B cell (primary cell): ENCODE measurements at regions not wholly inside any gene's neighbourhood (a gene's known extent, or its start where the extent isn't known, plus 50 kb on each side); places are given as distances from the start of the nearest gene placed in this dataset.

ENCODE experiments used
- ATAC-seq: fragments of 200-7000 bp; cut with Tn5 transposase; one replicate; pipeline ENCODE4 v1.10.0; 2021; ENCODE audit warnings: low read depth, mild to moderate bottlenecking, moderate number of reproducible peaks, moderate library complexity
- CTCF ChIA-PET: fragments of 350-600 bp; sonication (Branson Sonifier 250); formaldehyde crosslinking; loops from one replicate; lab custom pipeline; 2021; ENCODE audit warnings: antibody characterized with exemption, inconsistent platforms; lab: Charles Lee
- POLR2A ChIA-PET: fragments of 350-600 bp; sonication (Branson Sonifier 250); formaldehyde crosslinking; loops from one replicate; lab custom pipeline; 2021; ENCODE audit warnings: antibody characterized with exemption; lab: Charles Lee
- DNase-seq: peaks from one replicate; pipeline ENCODE4 v3.0.0; 2013
- H2AFZ ChIP-seq: 2 replicates; pipeline ENCODE4 v1.6.1; 2012; ENCODE audit warnings: mild to moderate bottlenecking, low read depth, low read length; ENCODE audit not compliant: insufficient read depth, poor library complexity, severe bottlenecking
- H3K27ac ChIP-seq, 2 donors: 1 replicate in 1 of 2; 2 replicates in 1 of 2; pipeline ENCODE4 v1.5.1; 2012 to 2013; ENCODE audit warnings: low read length in 2 of 2, mild to moderate bottlenecking in 2 of 2, moderate library complexity in 1 of 2
- H3K27me3 ChIP-seq, 4 experiments: fragments of 200-600 bp in 1 of 4; sonication (generic) in 1 of 4; replicated peaks in 1 of 4; 1 replicate in 2 of 4; 2 replicates in 2 of 4; pipeline versions ENCODE4 v1.6.1 to v1.7.0; 2013 to 2016; ENCODE audit warnings: low read length in 3 of 4, mild to moderate bottlenecking in 2 of 4, mixed read lengths in 1 of 4, moderate library complexity in 1 of 4; ENCODE audit not compliant: insufficient read depth in 4 of 4, control insufficient read depth in 3 of 4; ENCODE audit errors: control extremely low read depth in 1 of 4
- H3K36me3 ChIP-seq, 2 experiments: replicated peaks in 1 of 2; 1 replicate in 1 of 2; 2 replicates in 1 of 2; pipeline versions ENCODE4 v1.6.1 to v1.7.1; 2013; ENCODE audit warnings: low read length in 1 of 2; ENCODE audit not compliant: insufficient read depth in 2 of 2, control insufficient read depth in 1 of 2; ENCODE audit errors: control extremely low read depth in 1 of 2, extremely low read depth in 1 of 2
- H3K4me1 ChIP-seq, 2 donors: fragments of 200-600 bp in 1 of 2; sonication (generic) in 1 of 2; 1 replicate in 1 of 2; 2 replicates in 1 of 2; pipeline versions ENCODE4 v1.5.1 to v1.6.1; 2013 to 2017; ENCODE audit warnings: low read length in 2 of 2; ENCODE audit not compliant: control insufficient read depth in 2 of 2, insufficient read depth in 2 of 2
- H3K4me2 ChIP-seq: replicated peaks from 2 replicates; pipeline ENCODE3; 2012; ENCODE audit warnings: mild to moderate bottlenecking, low read depth, low read length; ENCODE audit not compliant: poor library complexity, severe bottlenecking
- H3K4me3 ChIP-seq, 5 experiments: fragments of 200-600 bp in 1 of 5; sonication (generic) in 1 of 5; 1 replicate in 3 of 5; 2 replicates in 2 of 5; pipeline versions ENCODE4 v1.5.1 to v1.7.0; 2011 to 2016; ENCODE audit warnings: low read length in 4 of 5, mild to moderate bottlenecking in 4 of 5, low read depth in 2 of 5, control low read depth in 1 of 5, moderate library complexity in 1 of 5; ENCODE audit not compliant: insufficient read depth in 1 of 5; ENCODE audit errors: control extremely low read depth in 1 of 5, extremely low read depth in 1 of 5
- H3K79me2 ChIP-seq: fragments of 200-600 bp; sonication (generic); one replicate; pipeline ENCODE4 v1.6.0; 2016; ENCODE audit warnings: low read length; ENCODE audit not compliant: control insufficient read depth, insufficient read depth
- H3K9ac ChIP-seq: fragments of 200-600 bp; sonication (generic); 2 replicates; pipeline ENCODE4 v1.6.1; 2017; ENCODE audit warnings: mild to moderate bottlenecking, low read length, moderate library complexity
- H3K9me3 ChIP-seq, 3 donors: one replicate each; pipeline versions ENCODE4 v1.6.1 to v1.7.1; 2013; ENCODE audit warnings: low read length in 2 of 3; ENCODE audit not compliant: control insufficient read depth in 2 of 3, insufficient read depth in 1 of 3; ENCODE audit errors: control extremely low read depth in 1 of 3
- H4K20me1 ChIP-seq: 2 replicates; pipeline ENCODE4 v1.6.0; 2012; ENCODE audit warnings: mild to moderate bottlenecking, low read length; ENCODE audit not compliant: insufficient read depth, control insufficient read depth, poor library complexity, severe bottlenecking
- H3K27ac Mint-ChIP-seq: one replicate; pipeline ENCODE4 v1.8.0; 2021; ENCODE audit warnings: mixed read lengths
- H3K27me3 Mint-ChIP-seq: one replicate; pipeline ENCODE4 v1.8.0; 2021; ENCODE audit warnings: mixed read lengths
- H3K4me1 Mint-ChIP-seq: one replicate; pipeline ENCODE4 v1.8.0; 2021; ENCODE audit warnings: mixed read lengths
- H3K4me3 Mint-ChIP-seq: one replicate; pipeline ENCODE4 v1.8.0; 2021; ENCODE audit warnings: mixed read lengths
- H3K9me3 Mint-ChIP-seq: one replicate; pipeline ENCODE4 v1.8.0; 2022; ENCODE audit warnings: mixed read lengths; ENCODE audit not compliant: insufficient read depth
- EZH2 ChIP-seq: IDR thresholded peaks from 2 replicates; pipeline ENCODE4 v1.6.1; 2012; ENCODE audit warnings: borderline replicate concordance, low read depth, mild to moderate bottlenecking, moderate library complexity, low read length; ENCODE audit not compliant: insufficient read depth, poor library complexity, severe bottlenecking
- WGBS: methylation state at CpG from one replicate; pipeline ENCODE4 v1.1.5; 2013; ENCODE audit warnings: missing lambda C conversion rate; ENCODE audit not compliant: insufficient coverage; 5-methylcytosine and 5-hydroxymethylcytosine counted together
- intact Hi-C: fragments of 100-400 bp; cut with micrococcal nuclease; formaldehyde crosslinking; loops from one replicate; pipeline ENCODE4 v1.10.0; 2022
- TF ChIP-seq, protein P1 (sequence below): fragments of 200-600 bp; IDR thresholded peaks from one replicate; pipeline ENCODE4 v1.8.0; 2022; ENCODE audit warnings: antibody characterized with exemption, mild to moderate bottlenecking

DNA sequence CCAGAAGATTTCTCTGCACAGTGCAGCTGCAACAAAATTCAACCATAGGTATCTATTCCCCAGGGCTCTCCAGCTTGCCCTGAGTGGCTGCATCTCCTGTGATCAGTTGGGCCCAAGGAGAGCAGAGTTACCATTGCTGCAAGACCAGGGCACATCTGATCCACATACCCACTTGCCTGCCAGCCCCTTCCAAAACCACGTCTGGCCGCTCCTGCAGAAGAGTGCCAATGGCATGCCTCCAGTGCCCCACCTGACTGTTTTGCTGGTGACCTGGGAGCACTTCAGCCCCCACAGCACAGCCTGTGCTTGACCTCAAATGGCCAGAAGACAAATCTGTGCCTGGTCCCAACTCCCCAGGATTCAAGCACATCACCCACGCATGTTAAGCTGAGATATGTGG is 526.1 kb upstream of the GBE1 start:
- 90% methylated on average over 2 of the region's 3 CpGs for WGBS
- DNase-seq, result no peak
- TF ChIP-seq, protein P1, sequence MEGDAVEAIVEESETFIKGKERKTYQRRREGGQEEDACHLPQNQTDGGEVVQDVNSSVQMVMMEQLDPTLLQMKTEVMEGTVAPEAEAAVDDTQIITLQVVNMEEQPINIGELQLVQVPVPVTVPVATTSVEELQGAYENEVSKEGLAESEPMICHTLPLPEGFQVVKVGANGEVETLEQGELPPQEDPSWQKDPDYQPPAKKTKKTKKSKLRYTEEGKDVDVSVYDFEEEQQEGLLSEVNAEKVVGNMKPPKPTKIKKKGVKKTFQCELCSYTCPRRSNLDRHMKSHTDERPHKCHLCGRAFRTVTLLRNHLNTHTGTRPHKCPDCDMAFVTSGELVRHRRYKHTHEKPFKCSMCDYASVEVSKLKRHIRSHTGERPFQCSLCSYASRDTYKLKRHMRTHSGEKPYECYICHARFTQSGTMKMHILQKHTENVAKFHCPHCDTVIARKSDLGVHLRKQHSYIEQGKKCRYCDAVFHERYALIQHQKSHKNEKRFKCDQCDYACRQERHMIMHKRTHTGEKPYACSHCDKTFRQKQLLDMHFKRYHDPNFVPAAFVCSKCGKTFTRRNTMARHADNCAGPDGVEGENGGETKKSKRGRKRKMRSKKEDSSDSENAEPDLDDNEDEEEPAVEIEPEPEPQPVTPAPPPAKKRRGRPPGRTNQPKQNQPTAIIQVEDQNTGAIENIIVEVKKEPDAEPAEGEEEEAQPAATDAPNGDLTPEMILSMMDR, result no peak
- no peak for TF ChIP-seq EZH2
- no peaks in the 10 kb centered on the region for H4K20me1 ChIP-seq
- no peaks in the 10 kb centered on the region for H3K36me3 ChIP-seq
- no peaks in the 10 kb centered on the region for H3K4me1 Mint-ChIP-seq
- H2AFZ ChIP-seq, result no peak overlapping the region
- ATAC-seq, result no peak
- no peak overlapping the region for H3K4me3 Mint-ChIP-seq
- peaks cover 0 to 10% (median 0%) of the 10 kb centered on the region in 3 donors for H3K9me3 ChIP-seq
- H3K79me2 ChIP-seq, result no peaks in the 10 kb centered on the region
- ChIA-PET CTCF (no interaction called here), POLR2A (no interaction called here)
- peaks cover 7% of the 10 kb centered on the region for H3K9me3 Mint-ChIP-seq
- no peaks in the 10 kb centered on the region for H3K4me1 ChIP-seq
- H3K9ac ChIP-seq, result no peak overlapping the region
- H3K27ac Mint-ChIP-seq, result no peak overlapping the region
- H3K27me3 Mint-ChIP-seq, result no peaks in the 10 kb centered on the region
- H3K27me3 ChIP-seq, result no peaks in the 10 kb centered on the region
- intact Hi-C loops, result no loop called here
- H3K27ac ChIP-seq, result no peak overlapping the region
- no peak overlapping the region for H3K4me3 ChIP-seq
- H3K4me2 ChIP-seq, result no peak overlapping the region

DNA sequence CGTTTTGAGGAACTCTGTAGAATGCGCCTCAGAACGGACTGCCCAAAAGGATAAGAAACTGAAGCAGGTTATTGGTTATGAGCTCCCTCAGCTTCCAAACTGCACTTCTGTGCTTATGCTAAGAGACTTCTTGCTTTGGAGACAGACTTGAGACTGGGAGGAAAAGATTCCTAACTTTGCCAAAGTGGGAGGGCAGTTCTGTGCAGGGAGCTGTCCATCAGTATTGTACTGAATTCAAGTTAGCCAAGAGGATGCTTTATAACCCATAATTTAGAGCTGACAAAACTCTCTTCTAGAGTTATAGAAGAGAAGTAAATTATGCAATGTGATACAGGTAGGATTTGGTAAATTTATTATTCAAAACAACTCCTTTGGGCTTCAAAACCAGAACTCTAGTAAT is 519.8 kb upstream of the GBE1 start:
- H3K4me1 Mint-ChIP-seq, result no peaks in the 10 kb centered on the region
- H4K20me1 ChIP-seq, result no peaks in the 10 kb centered on the region
- H3K4me2 ChIP-seq, result no peak overlapping the region
- TF ChIP-seq EZH2, result no peak
- TF ChIP-seq, protein P1, result no peak
- H3K4me3 ChIP-seq, result no peak overlapping the region
- H3K27ac ChIP-seq, result no peak overlapping the region
- H3K4me1 ChIP-seq, result no peaks in the 10 kb centered on the region
- H3K27me3 ChIP-seq, result no peaks in the 10 kb centered on the region
- ATAC-seq (no peak), DNase-seq (no peak)
- 65% methylated on average over 3 of the region's 3 CpGs for WGBS
- ChIA-PET POLR2A (no interaction called here), CTCF (no interaction called here)
- no peak overlapping the region for H2AFZ ChIP-seq
- H3K4me3 Mint-ChIP-seq, result no peak overlapping the region
- no peaks in the 10 kb centered on the region for H3K9me3 Mint-ChIP-seq
- no peaks in the 10 kb centered on the region for H3K79me2 ChIP-seq
- H3K9me3 ChIP-seq, result peaks cover 0 to 1% (median 0%) of the 10 kb centered on the region in 3 donors
- H3K9ac ChIP-seq, result no peak overlapping the region
- H3K36me3 ChIP-seq, result no peaks in the 10 kb centered on the region
- no peaks in the 10 kb centered on the region for H3K27me3 Mint-ChIP-seq
- intact Hi-C loops, result no loop called here
- H3K27ac Mint-ChIP-seq, result no peak overlapping the region
